IMR-90 (cell line): ENCODE measurements at regions not wholly inside any gene's neighbourhood (a gene's known extent, or its start where the extent isn't known, plus 50 kb on each side); places are given as distances from the start of the nearest gene placed in this dataset.

ENCODE experiments used
- CTCF ChIP-seq: conservative IDR thresholded peaks from 2 replicates; pipeline ENCODE4 v1.5.1; 2012; ENCODE audit warnings: mild to moderate bottlenecking, low read depth, low read length, improper control_type of control experiment
- FOS ChIP-seq: fragments of 150-350 bp; IDR thresholded peaks from 2 replicates; pipeline ENCODE4 v1.6.1; 2016; ENCODE audit warnings: low read depth, low read length
- POLR2A ChIP-seq: IDR thresholded peaks from 2 replicates; pipeline ENCODE4 v1.6.1; 2012; ENCODE audit warnings: mild to moderate bottlenecking, low read depth, low read length
- TF ChIP-seq, protein P1 (sequence below): fragments of 150-350 bp; IDR thresholded peaks from 2 replicates; pipeline ENCODE4 v1.6.1; 2017; ENCODE audit warnings: mild to moderate bottlenecking, antibody characterized with exemption, low read length, low read depth

GRCh38 chr11:34001557-34002064, 49.9 kb upstream of the CAPRIN1 start:
- TF ChIP-seq CTCF (no peak), FOS (no peak), POLR2A (no peak)
- TF ChIP-seq, protein P1, sequence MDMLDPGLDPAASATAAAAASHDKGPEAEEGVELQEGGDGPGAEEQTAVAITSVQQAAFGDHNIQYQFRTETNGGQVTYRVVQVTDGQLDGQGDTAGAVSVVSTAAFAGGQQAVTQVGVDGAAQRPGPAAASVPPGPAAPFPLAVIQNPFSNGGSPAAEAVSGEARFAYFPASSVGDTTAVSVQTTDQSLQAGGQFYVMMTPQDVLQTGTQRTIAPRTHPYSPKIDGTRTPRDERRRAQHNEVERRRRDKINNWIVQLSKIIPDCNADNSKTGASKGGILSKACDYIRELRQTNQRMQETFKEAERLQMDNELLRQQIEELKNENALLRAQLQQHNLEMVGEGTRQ, result no peak
